WERI-Rb-1 (cell line): ENCODE measurements at regions not wholly inside any gene's neighbourhood (a gene's known extent, or its start where the extent isn't known, plus 50 kb on each side); places are given as distances from the start of the nearest gene placed in this dataset.

Experiments used
- DNase-seq: peaks from one replicate; pipeline ENCODE4 v3.0.0-alpha.2; 2020
- H3K27ac ChIP-seq: fragments of 250-450 bp; sonication (Bioruptor Pico); 2 replicates; pipeline ENCODE4 v1.5.1; 2020; ENCODE audit warnings: mild to moderate bottlenecking, moderate library complexity
- H3K27me3 ChIP-seq: fragments of 250-450 bp; sonication (Bioruptor Pico); 2 replicates; pipeline ENCODE4 v1.5.1; 2021; ENCODE audit warnings: mild to moderate bottlenecking, low read depth, moderate library complexity; ENCODE audit not compliant: insufficient read depth, severe bottlenecking
- H3K36me3 ChIP-seq: fragments of 250-450 bp; sonication (Bioruptor Pico); 2 replicates; pipeline ENCODE4 v1.5.1; 2020; ENCODE audit warnings: mild to moderate bottlenecking, moderate library complexity
- H3K4me3 ChIP-seq: 2 replicates; pipeline ENCODE4 v1.5.1; 2011; ENCODE audit warnings: low read depth, mild to moderate bottlenecking, control low read depth, low read length
- H3K9me3 ChIP-seq: fragments of 250-450 bp; sonication (Bioruptor Pico); 2 replicates; pipeline ENCODE4 v1.5.1; 2021; ENCODE audit warnings: mild to moderate bottlenecking, moderate library complexity; ENCODE audit not compliant: severe bottlenecking
- CTCF ChIP-seq: IDR thresholded peaks from 2 replicates; pipeline ENCODE4 v1.5.1; 2011; ENCODE audit warnings: low read depth, mild to moderate bottlenecking, control low read depth, inconsistent platforms, low read length

- Histone ChIP-seq H3K36me3 (no peaks in the 10 kb centered on the region), H3K4me3 (no peak overlapping the region), H3K27ac (no peak overlapping the region), H3K9me3 (no peaks in the 10 kb centered on the region), H3K27me3 (peaks cover 23% of the 10 kb centered on the region)
- no peak for TF ChIP-seq CTCF
- no peak for DNase-seq
Observed at GRCh38 chr2:228735697-228736096, 535.4 kb downstream of the PID1 start.

GRCh38 chr2:228731517-228731916 is 539.6 kb downstream of the PID1 start:
- no peak overlapping the region for H3K27ac ChIP-seq

GRCh38 chr2:228728961-228729360 is 542.1 kb downstream of the PID1 start:
- no peak overlapping the region for H3K4me3 ChIP-seq
- no peak for TF ChIP-seq CTCF
- DNase-seq, result no peak
- no peak overlapping the region for H3K27ac ChIP-seq
- no peaks in the 10 kb centered on the region for H3K9me3 ChIP-seq
- H3K36me3 ChIP-seq, result no peaks in the 10 kb centered on the region
- peaks cover 34% of the 10 kb centered on the region for H3K27me3 ChIP-seq

More at GRCh38 chr2:228731517-228731916, 539.6 kb downstream of the PID1 start:
- H3K4me3 ChIP-seq, result no peak overlapping the region
- peaks cover 26% of the 10 kb centered on the region for H3K27me3 ChIP-seq
- DNase-seq, result no peak
- TF ChIP-seq CTCF, result no peak
- no peaks in the 10 kb centered on the region for H3K36me3 ChIP-seq
- H3K9me3 ChIP-seq, result no peaks in the 10 kb centered on the region

GRCh38 chr2:228725031-228725430 is 543.5 kb upstream of the SPHKAP start:
- no peaks in the 10 kb centered on the region for H3K36me3 ChIP-seq
- H3K27me3 ChIP-seq, result peaks cover 56% of the 10 kb centered on the region
- no peak for TF ChIP-seq CTCF
- H3K9me3 ChIP-seq, result no peaks in the 10 kb centered on the region
- H3K4me3 ChIP-seq, result no peak overlapping the region
- DNase-seq, result no peak
- no peak overlapping the region for H3K27ac ChIP-seq

GRCh38 chr2:228723599-228723998 is 542.1 kb upstream of the SPHKAP start:
- no peak for TF ChIP-seq CTCF
- H3K27me3 ChIP-seq, result peaks cover 50% of the 10 kb centered on the region
- DNase-seq, result no peak

GRCh38 chr2:228722311-228722710 is 540.8 kb upstream of the SPHKAP start:
- Histone ChIP-seq H3K27me3 (peaks cover 49% of the 10 kb centered on the region), H3K9me3 (no peaks in the 10 kb centered on the region), H3K27ac (no peak overlapping the region), H3K4me3 (no peak overlapping the region), H3K36me3 (no peaks in the 10 kb centered on the region)
- DNase-seq, result no peak
- no peak for TF ChIP-seq CTCF

More at GRCh38 chr2:228723599-228723998, 542.1 kb upstream of the SPHKAP start:
- Histone ChIP-seq H3K27ac (no peak overlapping the region), H3K4me3 (no peak overlapping the region), H3K36me3 (no peaks in the 10 kb centered on the region), H3K9me3 (no peaks in the 10 kb centered on the region)
